GM23338 (cell line): ENCODE measurements at regions not wholly inside any gene's neighbourhood (a gene's known extent, or its start where the extent isn't known, plus 50 kb on each side); places are given as distances from the start of the nearest gene placed in this dataset.
"Not testable (repeated sequence)": the region's sequence is repeated elsewhere in the genome, so short reads cannot be mapped to it uniquely, and the experiment has no call there.

Experiments used
- ATAC-seq: fragments of 200-7000 bp; cut with Tn5 transposase; 3 replicates; pipeline ENCODE4 v1.9.1; 2020
- DNase-seq: peaks from one replicate; pipeline ENCODE4 v3.0.0-alpha.2; 2015; ENCODE audit warnings: low spot score
- H2AFZ ChIP-seq: fragments of 200-600 bp; sonication (generic); 2 replicates; pipeline ENCODE4 v1.8.0; 2016; ENCODE audit warnings: antibody characterized with exemption, mild to moderate bottlenecking, moderate library complexity
- H3F3A ChIP-seq: fragments of 200-600 bp; sonication (generic); replicated peaks from 2 replicates; pipeline ENCODE4 v1.8.0; 2017; ENCODE audit warnings: antibody characterized with exemption, mixed run types, low read depth
- H3K27ac ChIP-seq: fragments of 200-600 bp; sonication (generic); 2 replicates; pipeline ENCODE4 v1.6.1; 2016; ENCODE audit warnings: low read depth
- H3K27me3 ChIP-seq: fragments of 200-600 bp; sonication (generic); 2 replicates; pipeline ENCODE4 v1.8.0; 2016; ENCODE audit warnings: mild to moderate bottlenecking, mixed run types, moderate library complexity; ENCODE audit not compliant: insufficient read depth
- H3K36me3 ChIP-seq: fragments of 200-600 bp; sonication (generic); 2 replicates; pipeline ENCODE4 v1.8.0; 2016; ENCODE audit warnings: mild to moderate bottlenecking; ENCODE audit not compliant: insufficient read depth
- H3K4me1 ChIP-seq: fragments of 200-600 bp; sonication (generic); 2 replicates; pipeline ENCODE4 v1.8.0; 2016; ENCODE audit warnings: mild to moderate bottlenecking, moderate library complexity; ENCODE audit not compliant: insufficient read depth
- H3K4me2 ChIP-seq: fragments of 200-600 bp; sonication (generic); 2 replicates; pipeline ENCODE4 v1.7.1; 2017; ENCODE audit warnings: mixed run types
- H3K4me3 ChIP-seq: fragments of 200-600 bp; sonication (generic); 2 replicates; pipeline ENCODE4 v1.6.1; 2016; ENCODE audit warnings: mixed run types
- H3K79me2 ChIP-seq: fragments of 200-600 bp; sonication (generic); replicated peaks from 2 replicates; pipeline ENCODE4 v1.8.0; 2017; ENCODE audit warnings: mild to moderate bottlenecking; ENCODE audit not compliant: insufficient read depth
- H3K9me2 ChIP-seq: fragments of 200-600 bp; sonication (generic); 2 replicates; pipeline ENCODE4 v1.8.0; 2017; ENCODE audit not compliant: insufficient read depth
- H4K20me1 ChIP-seq: fragments of 200-600 bp; sonication (generic); replicated peaks from 2 replicates; pipeline ENCODE4 v1.8.0; 2017; ENCODE audit warnings: mild to moderate bottlenecking; ENCODE audit not compliant: insufficient read depth
- H3K27ac Mint-ChIP-seq: 2 replicates; pipeline ENCODE4 v1.8.0; 2020; ENCODE audit warnings: inconsistent platforms, mild to moderate bottlenecking, moderate library complexity, mixed read lengths
- H3K27me3 Mint-ChIP-seq: 3 replicates; pipeline ENCODE4 v1.8.0; 2022; ENCODE audit warnings: low read depth, mild to moderate bottlenecking, moderate library complexity, mixed read lengths, inconsistent platforms; ENCODE audit not compliant: insufficient read depth, poor library complexity
- H3K36me3 Mint-ChIP-seq: 3 replicates; pipeline ENCODE4 v1.8.0; 2021; ENCODE audit warnings: low read depth, mild to moderate bottlenecking, inconsistent platforms, moderate library complexity, mixed read lengths
- H3K4me1 Mint-ChIP-seq: 3 replicates; pipeline ENCODE4 v1.8.0; 2020; ENCODE audit warnings: mild to moderate bottlenecking, inconsistent platforms, mixed read lengths
- H3K4me3 Mint-ChIP-seq: 3 replicates; pipeline ENCODE4 v1.8.0; 2021; ENCODE audit warnings: moderate library complexity, mild to moderate bottlenecking, inconsistent platforms, mixed read lengths
- H3K9me3 Mint-ChIP-seq: 3 replicates; pipeline ENCODE4 v1.8.0; 2020; ENCODE audit warnings: moderate library complexity, mild to moderate bottlenecking, inconsistent platforms, mixed read lengths

DNA sequence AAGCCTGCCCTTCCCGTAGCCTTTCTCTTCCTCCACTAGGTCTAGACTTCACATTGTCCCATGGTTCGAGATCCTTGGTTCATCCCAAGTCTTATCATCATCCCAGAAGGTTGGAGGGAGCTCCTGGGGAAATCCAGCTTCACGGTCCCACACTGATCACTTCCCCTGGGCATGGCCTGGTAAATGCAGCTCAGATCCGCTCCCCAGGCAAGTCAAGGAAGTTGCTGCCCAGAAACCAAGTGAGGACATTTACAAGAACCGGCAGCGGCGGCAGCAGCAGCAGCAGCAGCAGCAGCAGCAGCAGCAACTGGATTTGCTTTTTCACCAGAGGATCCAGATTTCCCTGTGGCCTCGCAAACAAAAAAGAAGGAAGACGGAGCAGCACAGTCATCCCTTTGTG, 339.2 kb downstream of the CACNA1B start:
- H3F3A ChIP-seq, DNase-seq, H3K4me3 ChIP-seq, H3K4me2 ChIP-seq, H3K4me1 ChIP-seq, H3K27ac Mint-ChIP-seq, H3K79me2 ChIP-seq, H3K36me3 Mint-ChIP-seq, H3K27me3 ChIP-seq, H2AFZ ChIP-seq, H3K4me1 Mint-ChIP-seq, H3K27me3 Mint-ChIP-seq, H3K27ac ChIP-seq, H3K9me2 ChIP-seq, ATAC-seq, H3K36me3 ChIP-seq, H3K9me3 Mint-ChIP-seq, H3K4me3 Mint-ChIP-seq, H4K20me1 ChIP-seq: not testable (repeated sequence)

DNA sequence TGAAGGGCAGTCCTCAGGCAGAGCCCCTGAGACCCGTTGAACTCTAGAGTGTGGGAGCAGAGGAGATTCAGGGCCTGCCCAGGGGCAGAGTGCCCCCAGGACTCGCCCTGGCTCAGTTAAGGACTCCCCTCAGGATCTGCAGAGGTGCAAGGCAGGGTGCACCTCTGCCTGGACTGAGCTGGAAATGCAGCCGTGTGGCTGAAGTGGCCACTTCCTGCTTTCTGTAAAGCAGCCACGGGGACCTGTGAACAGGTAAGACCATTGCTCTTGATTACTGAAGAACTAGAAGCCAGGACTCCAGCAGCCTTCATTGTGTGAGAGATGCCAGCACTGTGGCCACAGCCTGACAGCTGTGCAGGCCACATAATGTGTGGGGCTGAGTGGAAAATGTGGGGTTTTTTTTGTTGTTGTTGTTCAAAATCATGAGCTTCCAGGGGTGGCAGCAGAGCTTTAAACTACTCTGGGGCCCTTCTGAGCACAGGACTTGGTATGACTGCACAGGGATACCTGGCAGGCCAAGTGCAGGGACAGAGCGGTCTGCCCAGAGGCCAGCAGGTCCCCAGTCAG, 339.8 kb downstream of the CACNA1B start:
- not testable (repeated sequence) for H3K36me3 ChIP-seq, H3F3A ChIP-seq, H4K20me1 ChIP-seq, H3K4me3 ChIP-seq, H3K4me1 Mint-ChIP-seq, H3K4me2 ChIP-seq, H3K9me3 Mint-ChIP-seq, H3K4me1 ChIP-seq, H3K27ac ChIP-seq, H3K4me3 Mint-ChIP-seq, H3K36me3 Mint-ChIP-seq, H3K9me2 ChIP-seq, H3K27ac Mint-ChIP-seq, H3K79me2 ChIP-seq, H3K27me3 ChIP-seq, H3K27me3 Mint-ChIP-seq, DNase-seq
- peak overlapping the region; percentile 66; the same call in 1 of the 2 replicates for H2AFZ ChIP-seq
- peak; percentile 3; the same call in 2 of the 3 replicates for ATAC-seq

DNA sequence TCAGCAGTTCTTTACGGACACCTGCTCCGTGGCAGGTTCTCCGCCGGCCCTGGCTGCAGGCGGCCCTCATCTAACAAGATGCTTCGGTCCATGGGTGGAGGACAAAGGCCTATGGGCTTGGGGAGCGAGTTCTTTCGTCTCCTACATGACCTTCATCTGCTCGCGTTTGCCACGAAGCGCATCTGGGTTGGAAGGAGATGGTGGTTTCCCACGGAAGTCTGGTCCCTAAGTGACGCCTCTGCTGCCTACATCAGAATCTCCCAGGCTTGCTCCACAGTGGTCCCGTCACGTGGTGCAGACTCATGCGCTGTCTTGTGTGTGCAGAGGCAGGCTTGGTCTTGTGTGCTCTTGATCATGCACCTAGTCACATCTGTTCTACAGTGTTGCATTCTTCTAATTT, 341.7 kb downstream of the CACNA1B start:
- H3K36me3 ChIP-seq, H3K9me3 Mint-ChIP-seq: not testable (repeated sequence)

GRCh38 chr9:138221446-138222054, 344.0 kb downstream of the CACNA1B start:
- not testable (repeated sequence) for H3K36me3 ChIP-seq, DNase-seq, H3K4me1 Mint-ChIP-seq, H3K27me3 ChIP-seq, H3K27ac ChIP-seq, H3F3A ChIP-seq, H2AFZ ChIP-seq, H3K9me3 Mint-ChIP-seq, H3K27me3 Mint-ChIP-seq, H3K9me2 ChIP-seq, H3K27ac Mint-ChIP-seq, H3K4me1 ChIP-seq, H3K79me2 ChIP-seq, H4K20me1 ChIP-seq, H3K36me3 Mint-ChIP-seq
- peak overlapping the region; percentile 49 for H3K4me3 ChIP-seq
- peak overlapping the region; percentile 61; the same call in 1 of the 2 replicates for H3K4me2 ChIP-seq
- peak; percentile 44 for ATAC-seq
- H3K4me3 Mint-ChIP-seq = peak overlapping the region; percentile 70

More for the DNA sequence above, 341.7 kb downstream of the CACNA1B start:
- H3K27me3 Mint-ChIP-seq, H3K36me3 Mint-ChIP-seq, H3K4me3 Mint-ChIP-seq, DNase-seq, H3K79me2 ChIP-seq, H3K4me3 ChIP-seq, H3K4me2 ChIP-seq, H3K27me3 ChIP-seq, H4K20me1 ChIP-seq, H3K27ac ChIP-seq, H3K4me1 ChIP-seq, H2AFZ ChIP-seq, ATAC-seq, H3K27ac Mint-ChIP-seq, H3K9me2 ChIP-seq, H3F3A ChIP-seq, H3K4me1 Mint-ChIP-seq: not testable (repeated sequence)

DNA sequence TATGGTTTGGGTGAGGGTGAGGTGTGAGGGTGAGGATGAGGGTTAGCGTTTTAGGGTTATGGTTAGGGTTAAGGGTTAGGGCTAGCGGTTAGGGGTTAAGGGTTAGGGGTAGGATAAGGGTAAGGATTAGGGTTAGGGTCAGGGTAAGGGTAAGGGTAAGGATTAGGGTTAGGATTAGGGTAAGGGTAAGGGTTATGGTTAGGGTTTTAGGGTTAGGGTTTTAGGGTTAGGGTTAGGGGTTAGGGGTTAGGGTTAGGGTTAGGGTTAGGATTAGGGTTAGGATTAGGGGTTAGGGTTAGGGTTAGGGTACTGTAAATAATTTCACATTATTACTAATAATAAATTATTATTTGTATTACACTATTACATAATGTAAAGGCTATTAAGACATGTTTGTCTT, 359.5 kb downstream of the CACNA1B start:
- not testable (repeated sequence) for H3K79me2 ChIP-seq, H2AFZ ChIP-seq, H4K20me1 ChIP-seq, H3K27me3 Mint-ChIP-seq, H3K27me3 ChIP-seq, ATAC-seq, H3K36me3 ChIP-seq, H3K27ac ChIP-seq, H3K4me3 ChIP-seq, H3K27ac Mint-ChIP-seq, H3K36me3 Mint-ChIP-seq, H3K4me3 Mint-ChIP-seq, H3K4me1 ChIP-seq, DNase-seq, H3F3A ChIP-seq, H3K4me1 Mint-ChIP-seq, H3K9me2 ChIP-seq, H3K9me3 Mint-ChIP-seq, H3K4me2 ChIP-seq

- not testable (repeated sequence) for H3K27ac ChIP-seq, DNase-seq, H3F3A ChIP-seq, H4K20me1 ChIP-seq, H3K27me3 ChIP-seq, H3K36me3 ChIP-seq, H3K79me2 ChIP-seq, ATAC-seq, H3K36me3 Mint-ChIP-seq, H3K4me2 ChIP-seq, H3K4me1 ChIP-seq, H3K4me1 Mint-ChIP-seq, H3K9me2 ChIP-seq, H3K9me3 Mint-ChIP-seq, H3K4me3 ChIP-seq, H3K4me3 Mint-ChIP-seq, H3K27me3 Mint-ChIP-seq, H3K27ac Mint-ChIP-seq, H2AFZ ChIP-seq
These were observed 405.3 kb downstream of the CACNA1B start for GRCh38 chr9:138282903-138283302.
